AG04450 (cell line): ENCODE measurements at regions not wholly inside any gene's neighbourhood (a gene's known extent, or its start where the extent isn't known, plus 50 kb on each side); places are given as distances from the start of the nearest gene placed in this dataset.

ENCODE experiments used
- CTCF ChIA-PET: fragments of 300-600, 350-600 bp; formaldehyde crosslinking; extraction: SDS; loops from one replicate; lab custom pipeline; 2022; ENCODE audit warnings: antibody characterized with exemption, inconsistent platforms; lab: Charles Lee
- POLR2A ChIA-PET: fragments of 350-600 bp; formaldehyde crosslinking; extraction: SDS; loops from one replicate; lab custom pipeline; 2021; ENCODE audit warnings: antibody characterized with exemption, inconsistent platforms; lab: Yijun Ruan, JAX
- DNase-seq: peaks from one replicate; pipeline ENCODE4 v3.0.0-alpha.2; 2011; ENCODE audit warnings: low read depth, low spot score
- H3K27ac ChIP-seq: one replicate; pipeline ENCODE4 v1.5.1; 2012; ENCODE audit warnings: low read depth, low read length, control low read depth
- H3K27me3 ChIP-seq: one replicate; pipeline ENCODE4 v1.6.0; 2012; ENCODE audit warnings: low read length; ENCODE audit not compliant: control insufficient read depth, insufficient read depth
- H3K4me3 ChIP-seq: 2 replicates; pipeline ENCODE4 v1.5.1; 2011; ENCODE audit warnings: mild to moderate bottlenecking, low read depth, low read length, control low read depth
- H3K9me3 ChIP-seq: 2 replicates; pipeline ENCODE4 v1.5.1; 2012; ENCODE audit warnings: low read length; ENCODE audit not compliant: control insufficient read depth, insufficient read depth
- TF ChIP-seq, protein P1 (sequence below): IDR thresholded peaks from 2 replicates; pipeline ENCODE4 v1.5.1; 2011; ENCODE audit warnings: low read depth, low read length, control low read depth, inconsistent platforms

GRCh38 chr7:86222806-86223205, 420.9 kb upstream of the GRM3 start:
- ChIA-PET POLR2A (no interaction called here), CTCF (no interaction called here)
- Histone ChIP-seq H3K9me3 (peaks cover 31% of the 10 kb centered on the region), H3K4me3 (no peak overlapping the region), H3K27ac (no peak overlapping the region), H3K27me3 (no peaks in the 10 kb centered on the region)
- no peak for DNase-seq
- TF ChIP-seq, protein P1, sequence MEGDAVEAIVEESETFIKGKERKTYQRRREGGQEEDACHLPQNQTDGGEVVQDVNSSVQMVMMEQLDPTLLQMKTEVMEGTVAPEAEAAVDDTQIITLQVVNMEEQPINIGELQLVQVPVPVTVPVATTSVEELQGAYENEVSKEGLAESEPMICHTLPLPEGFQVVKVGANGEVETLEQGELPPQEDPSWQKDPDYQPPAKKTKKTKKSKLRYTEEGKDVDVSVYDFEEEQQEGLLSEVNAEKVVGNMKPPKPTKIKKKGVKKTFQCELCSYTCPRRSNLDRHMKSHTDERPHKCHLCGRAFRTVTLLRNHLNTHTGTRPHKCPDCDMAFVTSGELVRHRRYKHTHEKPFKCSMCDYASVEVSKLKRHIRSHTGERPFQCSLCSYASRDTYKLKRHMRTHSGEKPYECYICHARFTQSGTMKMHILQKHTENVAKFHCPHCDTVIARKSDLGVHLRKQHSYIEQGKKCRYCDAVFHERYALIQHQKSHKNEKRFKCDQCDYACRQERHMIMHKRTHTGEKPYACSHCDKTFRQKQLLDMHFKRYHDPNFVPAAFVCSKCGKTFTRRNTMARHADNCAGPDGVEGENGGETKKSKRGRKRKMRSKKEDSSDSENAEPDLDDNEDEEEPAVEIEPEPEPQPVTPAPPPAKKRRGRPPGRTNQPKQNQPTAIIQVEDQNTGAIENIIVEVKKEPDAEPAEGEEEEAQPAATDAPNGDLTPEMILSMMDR, result no peak

DNA sequence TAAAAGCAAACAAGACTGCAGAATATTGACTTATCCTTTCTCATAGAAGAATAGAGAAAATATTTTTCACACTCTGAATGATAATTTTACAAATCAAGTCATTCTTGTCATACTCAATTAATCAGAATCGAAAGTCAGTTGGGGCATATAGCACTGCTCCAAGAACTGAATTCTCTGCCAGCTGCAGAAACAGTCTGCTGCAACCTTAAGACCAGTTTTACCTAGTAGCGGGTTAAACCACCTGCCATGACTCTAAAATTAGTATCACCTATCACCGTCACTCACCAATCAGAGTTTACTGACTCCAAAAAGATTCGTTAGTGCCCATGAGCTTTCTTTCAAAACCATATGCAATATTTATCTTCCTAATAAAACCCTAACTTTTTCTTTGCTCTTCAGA, 429.0 kb upstream of the GRM3 start:
- ChIA-PET CTCF (no interaction called here), POLR2A (no interaction called here)
- Histone ChIP-seq H3K4me3 (no peak overlapping the region), H3K9me3 (peaks cover 4% of the 10 kb centered on the region), H3K27ac (no peak overlapping the region), H3K27me3 (no peaks in the 10 kb centered on the region)
- TF ChIP-seq, protein P1, result no peak
- no peak for DNase-seq

GRCh38 chr7:86212976-86213375, 430.7 kb upstream of the GRM3 start:
- Histone ChIP-seq H3K27ac (no peak overlapping the region), H3K4me3 (no peak overlapping the region), H3K27me3 (no peaks in the 10 kb centered on the region), H3K9me3 (peaks cover 12% of the 10 kb centered on the region)
- TF ChIP-seq, protein P1, result no peak
- ChIA-PET CTCF (no interaction called here), POLR2A (no interaction called here)
- DNase-seq, result no peak

GRCh38 chr7:86209036-86209435, 434.7 kb upstream of the GRM3 start:
- no peaks in the 10 kb centered on the region for H3K27me3 ChIP-seq
- DNase-seq, result no peak
- TF ChIP-seq, protein P1, result no peak
- CTCF ChIA-PET, result no interaction called here
- peaks cover 19% of the 10 kb centered on the region for H3K9me3 ChIP-seq
- POLR2A ChIA-PET, result no interaction called here
- no peak overlapping the region for H3K4me3 ChIP-seq
- no peak overlapping the region for H3K27ac ChIP-seq

DNA sequence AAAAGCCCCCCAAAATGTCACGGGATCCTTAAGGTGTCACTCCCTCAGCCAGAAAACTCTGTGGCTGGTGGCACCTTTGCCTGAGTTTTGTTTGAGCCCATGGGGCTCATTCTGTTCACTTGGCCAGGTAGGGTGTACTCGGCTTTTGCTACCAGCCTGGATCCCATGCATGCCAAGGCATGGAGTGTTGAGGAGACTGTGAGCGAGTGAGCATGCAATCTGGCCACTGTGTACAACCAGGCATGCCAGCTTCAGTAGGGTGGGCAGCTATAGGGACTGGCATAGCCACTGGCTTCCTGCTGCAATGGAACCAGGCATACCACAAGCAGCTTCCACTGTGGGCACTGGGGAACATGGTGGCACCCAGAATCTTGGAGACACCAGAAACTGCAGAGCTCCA, 436.0 kb upstream of the GRM3 start:
- TF ChIP-seq, protein P1, result no peak
- H3K9me3 ChIP-seq, result peaks cover 25% of the 10 kb centered on the region
- ChIA-PET CTCF (no interaction called here), POLR2A (no interaction called here)
- no peak overlapping the region for H3K4me3 ChIP-seq
- H3K27ac ChIP-seq, result no peak overlapping the region
- DNase-seq, result no peak
- H3K27me3 ChIP-seq, result no peaks in the 10 kb centered on the region
